ENCODE measurements at regions not wholly inside any gene's neighbourhood (a gene's known extent, or its start where the extent isn't known, plus 50 kb on each side); places are given as distances from the start of the nearest gene placed in this dataset.

GRCh38 chr11:113531575-113532451, 56.6 kb upstream of the DRD2 start:
- ATAC-seq (no peak), DNase-seq (no peak)

GRCh38 chr11:113531083-113531482, 55.9 kb upstream of the DRD2 start:
- no peak for ATAC-seq
- Histone ChIP-seq H3K9me3 (no peaks in the 10 kb centered on the region), H3K27me3 (no peaks in the 10 kb centered on the region), H3K36me3 (no peaks in the 10 kb centered on the region), H3K4me1 (no peaks in the 10 kb centered on the region), H3K4me3 (no peak overlapping the region), H3K27ac (no peak overlapping the region)
- DNase-seq: no peak
- FAIRE-seq: no peak
- intact Hi-C loops (cut with DNase I): loop anchor here in 2 of 3 donors (5.0 kb wide), 2 partner anchors 219 to 224 kb away; partner anchors contain the start of gene TTC12 (in 1 of the 2)
- no peak for TF ChIP-seq CTCF (IDR thresholded peaks at IDR 0.05)
- 44 to 47% methylated on average over 3 of the region's 3 CpGs for WGBS, 2 donors

More at GRCh38 chr11:113531575-113532451, 56.6 kb upstream of the DRD2 start:
- FAIRE-seq: no peak
- H3K4me3 ChIP-seq: no peak overlapping the region
- H3K4me1 ChIP-seq: no peaks in the 10 kb centered on the region
- H3K9me3 ChIP-seq: no peaks in the 10 kb centered on the region
- no peak for TF ChIP-seq CTCF (IDR thresholded peaks at IDR 0.05)
- H3K36me3 ChIP-seq: no peaks in the 10 kb centered on the region
- H3K27ac ChIP-seq: no peak overlapping the region
- WGBS, 2 donors: 49 to 60% methylated on average over 8 of the region's 8 CpGs
- intact Hi-C loops (cut with DNase I): loop anchor here in 2 of 3 donors (5.0 kb wide), 2 partner anchors 220 to 225 kb away; partner anchors contain the start of gene TTC12 (in 1 of the 2)
- no peaks in the 10 kb centered on the region for H3K27me3 ChIP-seq

DNA sequence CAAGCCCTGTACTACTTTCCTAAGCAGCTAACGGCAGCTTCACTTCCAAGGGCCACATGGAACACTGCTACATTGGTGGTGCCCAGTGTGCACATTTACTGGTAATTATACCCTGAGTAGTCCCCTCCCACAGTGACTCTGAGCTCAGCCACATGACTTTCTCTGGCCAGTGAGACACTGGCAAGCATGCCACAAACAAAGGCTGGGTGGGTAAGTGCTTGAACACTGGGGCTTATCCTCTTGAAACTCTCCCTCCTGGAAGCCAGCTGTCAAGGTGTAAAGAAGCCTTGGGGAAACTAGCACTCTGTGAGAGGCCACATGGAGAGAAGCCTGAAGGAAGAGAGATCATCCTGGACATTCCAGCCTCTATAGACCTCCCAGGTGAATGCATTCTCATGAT, 54.4 kb upstream of the DRD2 start:
- FAIRE-seq (no peak), DNase-seq (no peak), ATAC-seq (no peak)
- H3K36me3 ChIP-seq: no peaks in the 10 kb centered on the region
- H3K4me1 ChIP-seq: no peaks in the 10 kb centered on the region
- intact Hi-C loops (cut with DNase I): loop anchor here in 2 of 3 donors (5.0 kb wide), 2 partner anchors 217 to 222 kb away; partner anchors contain the start of gene TTC12 (in 1 of the 2)
- H3K27me3 ChIP-seq: peaks cover 0 to 3% (median 0%) of the 10 kb centered on the region in 4 donors
- no peak for TF ChIP-seq CTCF (IDR thresholded peaks at IDR 0.05)
- no peak overlapping the region for H3K27ac ChIP-seq
- no peak overlapping the region for H3K4me3 ChIP-seq
- WGBS, 2 donors: 75 to 86% methylated on average over 1 of the region's 1 CpG
- H3K9me3 ChIP-seq: no peaks in the 10 kb centered on the region

DNA sequence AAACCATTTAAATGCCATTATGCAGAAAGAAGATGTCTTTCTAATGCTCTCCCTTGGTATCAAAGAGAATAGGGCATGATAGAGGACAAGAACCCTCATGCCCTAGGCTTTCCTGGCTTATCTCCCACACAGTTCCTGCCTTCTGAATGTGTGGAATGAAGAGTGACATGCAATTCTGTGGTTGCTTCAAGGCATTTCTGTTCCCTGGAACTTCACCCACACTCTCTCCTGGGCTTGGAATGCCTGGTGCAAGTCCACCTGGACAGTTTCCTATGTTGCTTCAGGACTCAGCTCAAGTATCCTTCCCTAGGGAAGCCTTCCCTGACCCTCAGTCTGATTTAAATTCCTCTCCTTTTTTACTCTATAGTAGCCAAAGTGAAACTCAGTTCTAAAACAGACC, 53.8 kb upstream of the DRD2 start:
- no peaks in the 10 kb centered on the region for H3K4me1 ChIP-seq
- FAIRE-seq: no peak
- no peak overlapping the region for H3K27ac ChIP-seq
- no peak for TF ChIP-seq CTCF (IDR thresholded peaks at IDR 0.05)
- no peaks in the 10 kb centered on the region for H3K36me3 ChIP-seq
- no peak for DNase-seq
- intact Hi-C loops (cut with DNase I): no loop called here
- no peak for ATAC-seq
- H3K4me3 ChIP-seq: no peak overlapping the region
- peaks cover 0 to 3% (median 0%) of the 10 kb centered on the region in 4 donors for H3K27me3 ChIP-seq
- H3K9me3 ChIP-seq: no peaks in the 10 kb centered on the region

DNA sequence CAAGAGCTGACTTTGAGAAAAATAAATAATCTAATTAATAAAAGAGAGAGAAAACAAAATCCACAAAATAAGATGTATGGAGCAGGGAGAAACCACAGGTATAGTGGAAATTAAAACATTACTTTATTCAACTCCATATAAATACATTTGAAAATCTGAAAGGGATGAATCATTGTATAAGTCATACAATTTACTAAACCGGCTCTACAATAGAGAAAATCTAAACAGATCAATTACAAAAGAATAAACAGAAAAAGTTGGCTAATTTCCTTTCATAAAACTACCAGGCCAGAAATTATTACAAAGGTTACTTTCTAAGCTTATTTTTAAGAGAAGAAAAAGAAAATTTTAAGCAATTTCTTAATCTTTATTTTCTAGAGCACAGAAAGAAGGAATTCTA, 51.3 kb upstream of the DRD2 start:
- no peak for FAIRE-seq
- intact Hi-C loops (cut with DNase I): no loop called here
- H3K27me3 ChIP-seq: peaks cover 0 to 3% (median 0%) of the 10 kb centered on the region in 4 donors
- H3K4me3 ChIP-seq: no peak overlapping the region
- H3K9me3 ChIP-seq: no peaks in the 10 kb centered on the region
- no peak for TF ChIP-seq CTCF (IDR thresholded peaks at IDR 0.05)
- no peak for ATAC-seq
- no peaks in the 10 kb centered on the region for H3K4me1 ChIP-seq
- no peak for DNase-seq
- 84 to 88% methylated on average over 1 of the region's 1 CpG for WGBS, 2 donors
- no peaks in the 10 kb centered on the region for H3K36me3 ChIP-seq
- H3K27ac ChIP-seq: no peak overlapping the region
